Right lobe of liver (tissue), 4 donors: ENCODE measurements at regions not wholly inside any gene's neighbourhood (a gene's known extent, or its start where the extent isn't known, plus 50 kb on each side); places are given as distances from the start of the nearest gene placed in this dataset.

Experiments
- CTCF ChIP-seq, 4 donors: fragments of 200-600 bp in 3 of 4; fragments of 450-650 bp in 1 of 4; IDR thresholded peaks; one replicate each; pipeline versions ENCODE4 v1.5.1 to v1.8.0; 2016 to 2022; ENCODE audit warnings: antibody characterized with exemption in 4 of 4, mild to moderate bottlenecking in 2 of 4
- POLR2A ChIP-seq: fragments of 450-650 bp; IDR thresholded peaks from one replicate; pipeline ENCODE4 v1.6.1; 2017; ENCODE audit warnings: antibody characterized with exemption, mild to moderate bottlenecking
- donor health status: DM: no; HTN: no; CAD: no.
- donor health status: DM: no; HTN: no; CAD: no.
- donor health status: DM: no; HTN: yes; CAD: no.

- TF ChIP-seq CTCF (IDR thresholded peaks at IDR 0.05) (no peak), POLR2A (no peak)
These were observed 397.3 kb upstream of the AMELY start for GRCh38 chrY:7308816-7309215.
